HCT116 (cell line): ENCODE measurements at regions not wholly inside any gene's neighbourhood (a gene's known extent, or its start where the extent isn't known, plus 50 kb on each side); places are given as distances from the start of the nearest gene placed in this dataset.
"Not testable (repeated sequence)": the region's sequence is repeated elsewhere in the genome, so short reads cannot be mapped to it uniquely, and the experiment has no call there.

Source experiments
- ATAC-seq: fragments of 200-7000 bp; cut with Tn5 transposase; 2 replicates; pipeline ENCODE4 v1.9.1; 2020; ENCODE audit warnings: mild to moderate bottlenecking, moderate library complexity
- BruUV-seq: library from RNA; stranded (reverse); fragments of 400-500 nt; replicated peaks from 2 replicates; lab custom pipeline; 2021; lab: Mats Ljungman, UMichigan
- CTCF ChIA-PET: fragments of 300-600 bp; sonication (Branson Sonifier 250); formaldehyde crosslinking; loops from one replicate; lab custom pipeline; 2021; ENCODE audit warnings: antibody characterized with exemption; lab: Charles Lee
- POLR2A ChIA-PET: fragments of 300-600, 350-600 bp; sonication (Branson Sonifier 250); formaldehyde crosslinking; loops from one replicate; lab custom pipeline; 2021; ENCODE audit warnings: antibody characterized with exemption; lab: Charles Lee
- RAD21 ChIA-PET, 2 experiments: fragments of 300-600 bp; sonication (Branson Sonifier 250); formaldehyde crosslinking; loops; one replicate each; lab custom pipeline; 2023; ENCODE audit warnings: low total read pairs in 2 of 2; ENCODE audit not compliant: uncharacterized antibody in 2 of 2, unreplicated experiment in 2 of 2, low non-redundant PET in 1 of 2; lab: Charles Lee
- DNase-seq: peaks from one replicate; pipeline ENCODE4 v3.0.0-alpha.2; 2010; ENCODE audit warnings: low read depth, low spot score
- H2AFZ ChIP-seq: fragments of 200-600 bp; shearing (Covaris generic), sonication (generic); 2 replicates; pipeline ENCODE4 v1.6.1; 2017; ENCODE audit warnings: low read depth, mixed run types, mixed read lengths, antibody characterized with exemption, low read length; ENCODE audit not compliant: poor library complexity, severe bottlenecking
- H3K27ac ChIP-seq: 2 replicates; pipeline ENCODE4 v1.5.1; 2012; ENCODE audit warnings: low read depth, low read length
- H3K27me3 ChIP-seq: fragments of 200-600 bp; sonication (generic); 2 replicates; pipeline ENCODE4 v1.6.1; 2016; ENCODE audit warnings: mixed run types, low read length, mixed read lengths; ENCODE audit not compliant: insufficient read depth
- H3K36me3 ChIP-seq, 2 experiments: fragments of 200-500 bp in 1 of 2; fragments of 200-600 bp in 1 of 2; sonication (Bioruptor generic) in 1 of 2; sonication (generic) in 1 of 2; 2 replicates each; pipeline versions ENCODE4 v1.5.1 to v1.6.1; 2014 to 2016; ENCODE audit warnings: low read length in 2 of 2, inconsistent platforms in 1 of 2, mixed read lengths in 1 of 2, mixed run types in 1 of 2; ENCODE audit not compliant: insufficient read depth in 2 of 2, control insufficient read depth in 1 of 2
- H3K4me1 ChIP-seq, 2 experiments: fragments of 200-600 bp in 1 of 2; sonication (generic) in 1 of 2; 2 replicates each; pipeline versions ENCODE4 v1.5.1 to v1.6.1; 2012 to 2017; ENCODE audit warnings: low read length in 2 of 2, inconsistent platforms in 1 of 2, mild to moderate bottlenecking in 1 of 2, mixed read lengths in 1 of 2, mixed run types in 1 of 2, moderate library complexity in 1 of 2; ENCODE audit not compliant: insufficient read depth in 2 of 2, control insufficient read depth in 1 of 2
- H3K4me2 ChIP-seq: fragments of 200-600 bp; sonication (generic); 2 replicates; pipeline ENCODE4 v1.6.1; 2017; ENCODE audit warnings: mixed run types, low read length, mixed read lengths
- H3K4me3 ChIP-seq, 2 experiments: fragments of 200-600 bp in 1 of 2; sonication (generic) in 1 of 2; replicated peaks in 1 of 2; 2 replicates each; pipeline ENCODE4 v1.5.1; 2011 to 2016; ENCODE audit warnings: low read length in 2 of 2, control low read depth in 1 of 2, low read depth in 1 of 2, mild to moderate bottlenecking in 1 of 2, mixed read lengths in 1 of 2, mixed run types in 1 of 2
- H3K79me2 ChIP-seq: fragments of 200-600 bp; sonication (generic); 2 replicates; pipeline ENCODE4 v1.6.1; 2017; ENCODE audit warnings: mild to moderate bottlenecking, mixed run types, low read length, moderate library complexity, mixed read lengths; ENCODE audit not compliant: insufficient read depth
- H3K9ac ChIP-seq: fragments of 200-600 bp; sonication (generic); 2 replicates; pipeline ENCODE4 v1.6.1; 2016; ENCODE audit warnings: low read length, mixed read lengths
- H3K9me2 ChIP-seq: fragments of 200-600 bp; sonication (generic), shearing (Covaris generic); 2 replicates; pipeline ENCODE4 v1.6.1; 2017; ENCODE audit warnings: mixed run types, mild to moderate bottlenecking, moderate library complexity; ENCODE audit not compliant: insufficient read depth
- H3K9me3 ChIP-seq, 2 experiments: fragments of 200-500 bp in 1 of 2; fragments of 200-600 bp in 1 of 2; sonication (Bioruptor generic) in 1 of 2; sonication (generic) in 1 of 2; 2 replicates each; pipeline ENCODE4 v1.6.1; 2014 to 2017; ENCODE audit warnings: low read length in 2 of 2, mixed read lengths in 2 of 2, inconsistent platforms in 1 of 2, low read depth in 1 of 2, mild to moderate bottlenecking in 1 of 2, mixed run types in 1 of 2, moderate library complexity in 1 of 2; ENCODE audit not compliant: control insufficient read depth in 1 of 2, insufficient read depth in 1 of 2
- H4K20me1 ChIP-seq: fragments of 200-600 bp; sonication (generic), shearing (Covaris generic); 2 replicates; pipeline ENCODE4 v1.6.1; 2017; ENCODE audit warnings: mixed run types, mild to moderate bottlenecking, moderate library complexity; ENCODE audit not compliant: insufficient read depth
- ATF3 ChIP-seq: IDR thresholded peaks from 2 replicates; pipeline ENCODE4 v1.6.1; 2012
- CEBPB ChIP-seq: IDR thresholded peaks from 2 replicates; pipeline ENCODE4 v1.6.1; 2012; ENCODE audit warnings: low read depth
- EGR1 ChIP-seq: IDR thresholded peaks from 2 replicates; pipeline ENCODE4 v1.6.1; 2012; ENCODE audit warnings: low read depth
- ELF1 ChIP-seq: IDR thresholded peaks from 2 replicates; pipeline ENCODE4 v1.6.1; 2012; ENCODE audit warnings: low read depth, borderline replicate concordance
- EZH2 ChIP-seq: fragments of 200-600 bp; sonication (generic); IDR thresholded peaks from 2 replicates; pipeline ENCODE4 v1.6.1; 2017; ENCODE audit warnings: antibody characterized with exemption, mixed run types
- EZH2phosphoT487 ChIP-seq: fragments of 200-600 bp; IDR thresholded peaks from 2 replicates; pipeline ENCODE4 v1.6.1; 2018; ENCODE audit warnings: antibody characterized with exemption, borderline replicate concordance
- MAX ChIP-seq: IDR thresholded peaks from 2 replicates; pipeline ENCODE4 v1.6.1; 2012
- POLR2AphosphoS5 ChIP-seq: IDR thresholded peaks from 2 replicates; pipeline ENCODE4 v1.6.1; 2011; ENCODE audit warnings: mild to moderate bottlenecking, low read depth, low read length, moderate library complexity
- RAD21 ChIP-seq: IDR thresholded peaks from 2 replicates; pipeline ENCODE4 v1.6.1; 2012; ENCODE audit warnings: low read depth, mild to moderate bottlenecking
- SIN3A ChIP-seq: IDR thresholded peaks from 2 replicates; pipeline ENCODE4 v1.6.1; 2012; ENCODE audit warnings: low read depth
- SP1 ChIP-seq: IDR thresholded peaks from 2 replicates; pipeline ENCODE4 v1.6.1; 2012; ENCODE audit warnings: low read depth
- TCF7L2 ChIP-seq: IDR thresholded peaks from 2 replicates; pipeline ENCODE4 v1.7.0; 2011; ENCODE audit warnings: borderline replicate concordance, inconsistent platforms; ENCODE audit not compliant: insufficient read depth, insufficient read length; ENCODE audit errors: extremely low read depth
- ZNF274 ChIP-seq: fragments of 200-500 bp; sonication (Bioruptor generic); IDR thresholded peaks from 2 replicates; pipeline ENCODE4 v1.6.1; 2014; ENCODE audit warnings: mild to moderate bottlenecking, low read depth, low read length, inconsistent platforms
- intact Hi-C: fragments of 100-400 bp; cut with micrococcal nuclease; formaldehyde crosslinking; loops from 2 replicates; pipeline ENCODE4 v1.10.0; 2022
- TF ChIP-seq, protein P1 (sequence below), 3 experiments: fragments of 200-600 bp in 1 of 3; sonication (generic) in 1 of 3; IDR thresholded peaks in 2 of 3; conservative IDR thresholded peaks in 1 of 3; 2 replicates each; pipeline ENCODE4 v1.5.1; 2012 to 2017; ENCODE audit warnings: low read depth in 2 of 3, low read length in 2 of 3, antibody characterized with exemption in 1 of 3, borderline replicate concordance in 1 of 3, control low read depth in 1 of 3, mild to moderate bottlenecking in 1 of 3, mixed read lengths in 1 of 3, mixed run types in 1 of 3, moderate library complexity in 1 of 3; ENCODE audit not compliant: insufficient read depth in 1 of 3
- TF ChIP-seq, protein P2 (sequence below): IDR thresholded peaks from 2 replicates; pipeline ENCODE4 v1.6.1; 2012; ENCODE audit warnings: low read depth

DNA sequence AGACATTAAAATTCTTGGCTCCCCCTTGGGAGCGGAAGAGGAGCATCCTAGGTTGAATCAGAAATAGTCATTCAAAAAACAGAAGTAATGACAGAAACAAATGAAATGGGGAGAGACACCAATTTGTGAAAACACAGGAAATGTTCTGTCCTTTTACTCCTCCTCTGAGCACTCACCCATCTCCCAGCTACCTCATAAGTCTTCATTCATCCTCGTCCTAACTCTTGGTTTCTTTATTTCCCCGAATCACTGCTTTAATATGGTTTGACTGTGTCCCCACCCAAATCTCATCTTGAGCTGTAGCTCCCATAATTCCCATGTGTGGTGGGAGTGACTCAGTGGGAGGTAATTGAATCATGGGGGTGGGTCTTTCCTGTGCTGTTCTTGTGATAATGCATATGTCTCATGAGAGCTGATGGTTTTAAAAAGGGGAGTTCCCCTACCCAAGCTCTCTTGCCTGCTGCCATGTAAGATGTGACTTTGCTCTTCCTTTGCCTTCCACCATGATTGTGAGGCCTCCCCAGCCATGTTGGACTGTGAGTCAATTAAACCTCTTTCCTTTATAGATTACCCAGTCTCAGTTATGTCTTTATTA, 579.7 kb upstream of the CBLB start:
- H4K20me1 ChIP-seq, H3K79me2 ChIP-seq, H3K36me3 ChIP-seq, BruUV-seq, H3K4me2 ChIP-seq, intact Hi-C loops, H3K27me3 ChIP-seq, H3K9me3 ChIP-seq, DNase-seq, H2AFZ ChIP-seq, H3K27ac ChIP-seq, ATAC-seq, POLR2A ChIA-PET, H3K9me2 ChIP-seq, RAD21 ChIA-PET, H3K4me3 ChIP-seq, H3K9ac ChIP-seq, CTCF ChIA-PET, H3K4me1 ChIP-seq: not testable (repeated sequence)

DNA sequence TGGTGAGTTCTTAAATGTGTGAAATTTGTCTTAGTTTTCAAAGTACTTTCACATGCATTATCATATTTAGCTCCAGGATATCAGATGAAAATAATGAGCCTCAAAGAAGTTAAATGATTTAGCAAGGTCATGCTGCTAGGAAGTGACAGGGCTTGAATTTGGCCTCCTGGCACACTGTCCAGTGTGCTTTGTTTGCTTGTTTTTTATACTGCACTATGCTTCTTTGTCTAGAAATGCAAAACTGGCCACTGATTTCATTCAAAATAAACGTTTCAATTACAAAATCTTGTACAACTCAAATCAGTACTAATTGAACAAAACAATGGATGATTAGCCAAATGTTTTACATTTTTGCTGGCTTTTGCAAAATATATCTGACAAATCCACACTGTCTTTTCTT, 583.3 kb upstream of the CBLB start:
- intact Hi-C loops, result no loop called here
- Histone ChIP-seq H3K79me2 (no peaks in the 10 kb centered on the region), H3K4me1 (peaks cover 0 to 1% of the 10 kb centered on the region in 2 experiments; a peak in 1 of 4 replicates), H3K27me3 (no peaks in the 10 kb centered on the region), H3K9ac (no peak overlapping the region), H4K20me1 (no peaks in the 10 kb centered on the region), H3K4me3 (no peak overlapping the region), H2AFZ (no peak overlapping the region), H3K9me2 (no peaks in the 10 kb centered on the region; the same call in 1 of the 2 replicates), H3K36me3 (no peaks in the 10 kb centered on the region), H3K27ac (no peak overlapping the region), H3K9me3 (no peaks in the 10 kb centered on the region), H3K4me2 (no peak overlapping the region)
- CTCF ChIA-PET, result no interaction called here
- DNase-seq, result no peak
- POLR2A ChIA-PET, result no interaction called here
- no peak for ATAC-seq
- RAD21 ChIA-PET, result no interaction called here
- no TSS peak for BruUV-seq
- TF ChIP-seq RAD21 (no peak), ATF3 (no peak), POLR2AphosphoS5 (no peak), EZH2phosphoT487 (no peak), EGR1 (no peak), MAX (no peak), ELF1 (no peak), SP1 (no peak), TCF7L2 (no peak), CEBPB (no peak), EZH2 (no peak), ZNF274 (no peak), SIN3A (no peak)
- TF ChIP-seq, protein P1, sequence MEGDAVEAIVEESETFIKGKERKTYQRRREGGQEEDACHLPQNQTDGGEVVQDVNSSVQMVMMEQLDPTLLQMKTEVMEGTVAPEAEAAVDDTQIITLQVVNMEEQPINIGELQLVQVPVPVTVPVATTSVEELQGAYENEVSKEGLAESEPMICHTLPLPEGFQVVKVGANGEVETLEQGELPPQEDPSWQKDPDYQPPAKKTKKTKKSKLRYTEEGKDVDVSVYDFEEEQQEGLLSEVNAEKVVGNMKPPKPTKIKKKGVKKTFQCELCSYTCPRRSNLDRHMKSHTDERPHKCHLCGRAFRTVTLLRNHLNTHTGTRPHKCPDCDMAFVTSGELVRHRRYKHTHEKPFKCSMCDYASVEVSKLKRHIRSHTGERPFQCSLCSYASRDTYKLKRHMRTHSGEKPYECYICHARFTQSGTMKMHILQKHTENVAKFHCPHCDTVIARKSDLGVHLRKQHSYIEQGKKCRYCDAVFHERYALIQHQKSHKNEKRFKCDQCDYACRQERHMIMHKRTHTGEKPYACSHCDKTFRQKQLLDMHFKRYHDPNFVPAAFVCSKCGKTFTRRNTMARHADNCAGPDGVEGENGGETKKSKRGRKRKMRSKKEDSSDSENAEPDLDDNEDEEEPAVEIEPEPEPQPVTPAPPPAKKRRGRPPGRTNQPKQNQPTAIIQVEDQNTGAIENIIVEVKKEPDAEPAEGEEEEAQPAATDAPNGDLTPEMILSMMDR (IDR thresholded peaks at IDR 0.05 in 2 of 3, conservative IDR thresholded peaks at IDR 0.05 in 1 of 3; ENCODE audit: borderline replicate concordance in 1 of 3, insufficient read depth in 1 of 3, low read depth in 2 of 3, low read length in 2 of 3), result no peak
- TF ChIP-seq, protein P2, sequence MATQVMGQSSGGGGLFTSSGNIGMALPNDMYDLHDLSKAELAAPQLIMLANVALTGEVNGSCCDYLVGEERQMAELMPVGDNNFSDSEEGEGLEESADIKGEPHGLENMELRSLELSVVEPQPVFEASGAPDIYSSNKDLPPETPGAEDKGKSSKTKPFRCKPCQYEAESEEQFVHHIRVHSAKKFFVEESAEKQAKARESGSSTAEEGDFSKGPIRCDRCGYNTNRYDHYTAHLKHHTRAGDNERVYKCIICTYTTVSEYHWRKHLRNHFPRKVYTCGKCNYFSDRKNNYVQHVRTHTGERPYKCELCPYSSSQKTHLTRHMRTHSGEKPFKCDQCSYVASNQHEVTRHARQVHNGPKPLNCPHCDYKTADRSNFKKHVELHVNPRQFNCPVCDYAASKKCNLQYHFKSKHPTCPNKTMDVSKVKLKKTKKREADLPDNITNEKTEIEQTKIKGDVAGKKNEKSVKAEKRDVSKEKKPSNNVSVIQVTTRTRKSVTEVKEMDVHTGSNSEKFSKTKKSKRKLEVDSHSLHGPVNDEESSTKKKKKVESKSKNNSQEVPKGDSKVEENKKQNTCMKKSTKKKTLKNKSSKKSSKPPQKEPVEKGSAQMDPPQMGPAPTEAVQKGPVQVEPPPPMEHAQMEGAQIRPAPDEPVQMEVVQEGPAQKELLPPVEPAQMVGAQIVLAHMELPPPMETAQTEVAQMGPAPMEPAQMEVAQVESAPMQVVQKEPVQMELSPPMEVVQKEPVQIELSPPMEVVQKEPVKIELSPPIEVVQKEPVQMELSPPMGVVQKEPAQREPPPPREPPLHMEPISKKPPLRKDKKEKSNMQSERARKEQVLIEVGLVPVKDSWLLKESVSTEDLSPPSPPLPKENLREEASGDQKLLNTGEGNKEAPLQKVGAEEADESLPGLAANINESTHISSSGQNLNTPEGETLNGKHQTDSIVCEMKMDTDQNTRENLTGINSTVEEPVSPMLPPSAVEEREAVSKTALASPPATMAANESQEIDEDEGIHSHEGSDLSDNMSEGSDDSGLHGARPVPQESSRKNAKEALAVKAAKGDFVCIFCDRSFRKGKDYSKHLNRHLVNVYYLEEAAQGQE, result no peak
